ENCODE measurements at regions not wholly inside any gene's neighbourhood (a gene's known extent, or its start where the extent isn't known, plus 50 kb on each side); places are given as distances from the start of the nearest gene placed in this dataset.

DNA sequence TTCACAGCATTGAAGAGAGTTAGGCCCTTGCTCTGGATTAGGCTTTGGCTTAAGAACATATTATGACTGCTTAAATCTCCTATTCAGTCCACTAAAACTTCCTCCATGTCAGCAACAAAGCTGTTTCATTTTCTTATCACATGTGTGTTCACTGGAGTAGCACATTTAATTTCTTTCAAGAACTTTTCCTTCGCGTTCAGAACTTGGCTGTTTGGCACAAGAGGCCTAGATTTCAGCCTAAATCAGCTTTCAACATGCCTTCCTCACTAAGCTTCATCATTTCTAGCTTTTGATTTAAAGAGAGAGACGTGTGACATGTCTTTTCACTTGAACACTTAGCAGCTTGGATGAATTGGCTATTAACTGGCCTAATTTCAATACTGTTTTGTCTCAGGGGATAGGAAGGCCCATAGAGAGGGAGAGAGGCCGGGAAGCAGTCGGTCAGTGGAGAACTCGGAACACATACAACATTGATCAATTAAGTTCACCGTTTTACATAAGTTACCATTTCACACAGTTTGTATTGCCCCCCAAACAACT is 885.2 kb upstream of the AUTS2 start:
- TF ChIP-seq CHD1 (IDR thresholded peaks at IDR 0.05; ENCODE audit: low read depth, low read length): no peak
- TF ChIP-seq NANOG (IDR thresholded peaks at IDR 0.05; ENCODE audit: insufficient read depth, low read depth, low read length, poor library complexity, severe bottlenecking): no peak
- TF ChIP-seq, protein P1, sequence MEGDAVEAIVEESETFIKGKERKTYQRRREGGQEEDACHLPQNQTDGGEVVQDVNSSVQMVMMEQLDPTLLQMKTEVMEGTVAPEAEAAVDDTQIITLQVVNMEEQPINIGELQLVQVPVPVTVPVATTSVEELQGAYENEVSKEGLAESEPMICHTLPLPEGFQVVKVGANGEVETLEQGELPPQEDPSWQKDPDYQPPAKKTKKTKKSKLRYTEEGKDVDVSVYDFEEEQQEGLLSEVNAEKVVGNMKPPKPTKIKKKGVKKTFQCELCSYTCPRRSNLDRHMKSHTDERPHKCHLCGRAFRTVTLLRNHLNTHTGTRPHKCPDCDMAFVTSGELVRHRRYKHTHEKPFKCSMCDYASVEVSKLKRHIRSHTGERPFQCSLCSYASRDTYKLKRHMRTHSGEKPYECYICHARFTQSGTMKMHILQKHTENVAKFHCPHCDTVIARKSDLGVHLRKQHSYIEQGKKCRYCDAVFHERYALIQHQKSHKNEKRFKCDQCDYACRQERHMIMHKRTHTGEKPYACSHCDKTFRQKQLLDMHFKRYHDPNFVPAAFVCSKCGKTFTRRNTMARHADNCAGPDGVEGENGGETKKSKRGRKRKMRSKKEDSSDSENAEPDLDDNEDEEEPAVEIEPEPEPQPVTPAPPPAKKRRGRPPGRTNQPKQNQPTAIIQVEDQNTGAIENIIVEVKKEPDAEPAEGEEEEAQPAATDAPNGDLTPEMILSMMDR (IDR thresholded peaks at IDR 0.05; ENCODE audit: control extremely low read depth in 1 of 3, insufficient read depth in 1 of 3, low read depth in 1 of 3, low read length in 3 of 3): no peak
- TF ChIP-seq POLR2A (IDR thresholded peaks at IDR 0.05; ENCODE audit: control extremely low read depth in 1 of 2, low read depth in 2 of 2, low read length in 2 of 2): no peak
- TF ChIP-seq EZH2 (IDR thresholded peaks at IDR 0.05; ENCODE audit: low read depth, low read length, severe bottlenecking): no peak
- no peak for TF ChIP-seq ZNF274 (IDR thresholded peaks at IDR 0.05; ENCODE audit: borderline replicate concordance, extremely low read depth, low read length)

All from H1 (cell line).